Tibial nerve (tissue), 4 donors: ENCODE measurements at regions not wholly inside any gene's neighbourhood (a gene's known extent, or its start where the extent isn't known, plus 50 kb on each side); places are given as distances from the start of the nearest gene placed in this dataset.

ENCODE experiments used
- DNase-seq, 2 donors: peaks; one replicate each; pipeline ENCODE4 v3.0.0-alpha.2; 2019; ENCODE audit warnings: low spot score in 2 of 2
- H3K27ac ChIP-seq, 4 donors: fragments of 200-600 bp; sonication (generic) in 3 of 4; one replicate each; pipeline ENCODE4 v1.5.1; 2017 to 2019; ENCODE audit warnings: mild to moderate bottlenecking in 1 of 4
- H3K27me3 ChIP-seq, 2 donors: fragments of 200-600 bp; sonication (generic) in 1 of 2; one replicate each; pipeline versions ENCODE4 v1.5.1 to v1.6.0; 2017 to 2019
- H3K36me3 ChIP-seq, 3 donors: fragments of 200-600 bp; sonication (generic); one replicate each; pipeline ENCODE4 v1.5.1; 2018 to 2019
- H3K4me1 ChIP-seq, 4 donors: fragments of 200-600 bp; sonication (generic) in 3 of 4; one replicate each; pipeline ENCODE4 v1.5.1; 2017 to 2019
- H3K4me3 ChIP-seq, 4 donors: fragments of 200-600 bp; sonication (generic) in 3 of 4; one replicate each; pipeline ENCODE4 v1.5.1; 2017 to 2019; ENCODE audit warnings: mild to moderate bottlenecking in 1 of 4, moderate library complexity in 1 of 4
- H3K9me3 ChIP-seq, 4 donors: fragments of 200-600 bp; sonication (generic) in 3 of 4; one replicate each; pipeline ENCODE4 v1.5.1; 2017 to 2019
- CTCF ChIP-seq, 5 experiments: fragments of 200-600 bp in 3 of 5; fragments of 450-650 bp in 2 of 5; sonication (generic) in 3 of 5; IDR thresholded peaks; one replicate each; pipeline ENCODE4 v1.5.1; 2016 to 2019; ENCODE audit warnings: antibody characterized with exemption in 5 of 5, mild to moderate bottlenecking in 3 of 5, moderate library complexity in 2 of 5
- EP300 ChIP-seq, 2 donors: sonication (generic); formaldehyde crosslinking; IDR thresholded peaks; one replicate each; pipeline ENCODE4 v1.6.1; 2017; ENCODE audit warnings: antibody characterized with exemption in 2 of 2, mild to moderate bottlenecking in 1 of 2
- POLR2A ChIP-seq, 2 donors: fragments of 450-650 bp; IDR thresholded peaks; one replicate each; pipeline ENCODE4 v1.6.1; 2017; ENCODE audit warnings: antibody characterized with exemption in 2 of 2, mild to moderate bottlenecking in 2 of 2, moderate library complexity in 2 of 2
- WGBS, 2 donors: methylation state at CpG; one replicate each; pipeline ENCODE4 v1.1.5; 2018; 5-methylcytosine and 5-hydroxymethylcytosine counted together

DNA sequence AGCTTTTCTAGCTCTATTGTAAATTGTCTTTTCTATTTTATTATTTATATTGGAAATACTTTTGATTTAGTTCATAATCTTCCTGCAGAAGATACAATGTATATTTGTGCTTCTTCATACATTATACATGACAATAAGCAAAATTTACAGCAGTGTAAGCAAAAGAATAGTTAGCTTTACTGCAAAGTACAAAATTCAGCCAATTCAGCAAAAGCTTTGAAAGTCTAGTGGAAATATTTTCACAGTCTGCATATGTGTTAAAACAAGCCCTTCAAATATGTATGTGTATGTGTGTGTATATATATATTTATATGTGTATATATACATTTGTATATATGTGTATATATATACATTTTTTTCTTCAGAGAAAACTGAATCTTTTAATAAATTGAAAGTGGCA lies 879.1 kb downstream of the SLITRK1 start:
- no peak overlapping the region for H3K27ac ChIP-seq
- no peak overlapping the region for H3K4me3 ChIP-seq
- no peak for TF ChIP-seq POLR2A (IDR thresholded peaks at IDR 0.05)
- no peak for TF ChIP-seq EP300 (IDR thresholded peaks at IDR 0.05)
- no peak for TF ChIP-seq CTCF (IDR thresholded peaks at IDR 0.05)
- no peak for DNase-seq
- H3K27me3 ChIP-seq: no peaks in the 10 kb centered on the region
- H3K9me3 ChIP-seq: no peaks in the 10 kb centered on the region
- no peaks in the 10 kb centered on the region for H3K4me1 ChIP-seq
- H3K36me3 ChIP-seq: no peaks in the 10 kb centered on the region

- no peak overlapping the region for H3K4me3 ChIP-seq
- H3K9me3 ChIP-seq: no peaks in the 10 kb centered on the region
- TF ChIP-seq POLR2A (IDR thresholded peaks at IDR 0.05) (no peak), CTCF (IDR thresholded peaks at IDR 0.05) (no peak), EP300 (IDR thresholded peaks at IDR 0.05) (no peak)
- H3K4me1 ChIP-seq: no peaks in the 10 kb centered on the region
- DNase-seq: no peak
- no peaks in the 10 kb centered on the region for H3K36me3 ChIP-seq
- H3K27ac ChIP-seq: no peak overlapping the region
- no peaks in the 10 kb centered on the region for H3K27me3 ChIP-seq
- 69 to 82% methylated on average over 2 of the region's 2 CpGs for WGBS, 2 donors
Measured at GRCh38 chr13:82993417-82993816, 888.9 kb downstream of the SLITRK1 start.

DNA sequence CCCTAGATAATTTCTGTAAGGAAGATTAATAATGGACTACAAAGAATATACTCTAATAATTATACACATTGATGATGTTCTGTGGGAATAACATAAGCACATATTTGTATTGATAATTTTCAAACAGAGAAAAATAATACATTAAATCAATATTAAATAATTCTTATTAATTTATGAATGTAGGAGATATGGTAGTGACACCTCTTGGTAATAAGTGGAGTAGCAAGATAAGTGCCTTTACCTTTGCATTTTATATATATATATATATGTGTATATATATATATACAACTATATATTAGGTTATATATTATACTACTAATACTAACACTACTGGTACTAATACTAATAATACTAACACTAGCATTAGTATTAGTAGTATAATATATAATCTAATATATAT lies 905.8 kb downstream of the SLITRK1 start:
- no peak for TF ChIP-seq CTCF (IDR thresholded peaks at IDR 0.05)
- TF ChIP-seq EP300 (IDR thresholded peaks at IDR 0.05): no peak
- TF ChIP-seq POLR2A (IDR thresholded peaks at IDR 0.05): no peak
- H3K27ac ChIP-seq: no peak overlapping the region
- no peaks in the 10 kb centered on the region for H3K27me3 ChIP-seq
- DNase-seq: no peak
- no peaks in the 10 kb centered on the region for H3K36me3 ChIP-seq
- no peaks in the 10 kb centered on the region for H3K9me3 ChIP-seq
- no peaks in the 10 kb centered on the region for H3K4me1 ChIP-seq
- no peak overlapping the region for H3K4me3 ChIP-seq

DNA sequence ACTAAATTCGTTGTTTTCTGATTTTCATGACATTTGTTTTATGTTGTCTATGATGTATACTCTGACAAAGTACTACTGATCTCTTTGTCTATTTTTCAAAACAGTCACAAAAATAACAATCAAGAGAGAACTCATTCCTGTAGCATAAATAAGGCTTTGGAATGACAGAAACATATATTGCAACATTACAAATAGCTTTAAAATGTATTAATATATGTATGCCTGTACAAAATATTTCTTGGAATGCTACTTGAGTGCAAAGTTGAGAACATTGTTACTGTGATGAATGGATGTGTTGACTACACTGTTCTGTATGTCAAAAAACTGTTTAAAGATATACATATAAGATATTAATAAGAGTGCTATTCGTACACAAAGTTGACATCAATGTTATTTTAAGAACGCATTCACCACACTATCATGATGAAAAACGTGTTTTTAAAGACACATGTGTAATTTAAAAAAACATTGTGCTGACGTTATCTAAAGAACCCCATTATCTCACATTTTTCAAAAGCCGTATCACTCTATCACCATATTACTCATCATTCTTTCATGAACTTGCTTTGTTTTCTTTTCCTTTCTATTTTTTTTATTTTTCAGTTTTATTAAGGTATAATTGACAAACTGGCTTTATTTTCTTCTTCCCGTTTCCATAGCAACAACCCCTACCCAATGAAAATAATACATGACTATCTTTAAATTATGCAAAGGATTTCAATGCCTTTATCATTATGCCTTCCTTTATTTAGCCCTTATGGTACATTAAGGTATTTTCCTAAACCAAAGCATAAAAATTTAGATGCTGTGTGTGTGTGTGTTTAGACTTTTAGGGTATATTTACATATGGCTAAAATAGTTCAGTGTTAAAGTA lies 918.8 kb downstream of the SLITRK1 start:
- no peaks in the 10 kb centered on the region for H3K27me3 ChIP-seq
- WGBS, 2 donors: 56 to 57% methylated on average over 7 of the region's 7 CpGs
- no peak for TF ChIP-seq POLR2A (IDR thresholded peaks at IDR 0.05)
- no peak for TF ChIP-seq CTCF (IDR thresholded peaks at IDR 0.05)
- TF ChIP-seq EP300 (IDR thresholded peaks at IDR 0.05): no peak
- no peaks in the 10 kb centered on the region for H3K36me3 ChIP-seq
- no peaks in the 10 kb centered on the region for H3K4me1 ChIP-seq
- no peak for DNase-seq
- no peaks in the 10 kb centered on the region for H3K9me3 ChIP-seq
- H3K4me3 ChIP-seq: no peak overlapping the region
- no peak overlapping the region for H3K27ac ChIP-seq

DNA sequence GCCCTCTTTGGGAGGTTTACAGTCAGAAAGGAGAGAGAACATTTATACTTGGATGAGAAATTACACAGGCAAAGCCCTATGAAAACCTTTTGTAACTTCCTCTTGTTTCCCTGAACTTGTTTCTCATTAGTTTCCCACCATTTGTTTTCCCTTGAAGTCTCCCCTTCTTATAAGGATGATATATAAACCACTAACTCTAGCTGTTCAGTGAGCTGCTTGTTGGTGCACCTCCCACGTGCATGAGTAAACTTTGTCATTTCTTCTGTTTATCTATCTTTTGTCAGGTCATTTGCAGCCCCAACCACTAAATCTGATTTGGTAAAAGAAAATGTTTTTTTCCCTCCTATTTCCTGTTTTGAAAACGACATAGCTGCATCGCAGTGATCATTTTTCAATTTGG lies 919.9 kb downstream of the SLITRK1 start:
- 51 to 62% methylated on average over 3 of the region's 3 CpGs for WGBS, 2 donors
- TF ChIP-seq CTCF (IDR thresholded peaks at IDR 0.05) (no peak), POLR2A (IDR thresholded peaks at IDR 0.05) (no peak), EP300 (IDR thresholded peaks at IDR 0.05) (no peak)
- Histone ChIP-seq H3K27ac (no peak overlapping the region), H3K4me3 (no peak overlapping the region), H3K36me3 (no peaks in the 10 kb centered on the region), H3K4me1 (no peaks in the 10 kb centered on the region), H3K27me3 (no peaks in the 10 kb centered on the region), H3K9me3 (no peaks in the 10 kb centered on the region)
- DNase-seq: no peak
